Skeletal muscle tissue (tissue), 3 donors: ENCODE measurements at regions not wholly inside any gene's neighbourhood (a gene's known extent, or its start where the extent isn't known, plus 50 kb on each side); places are given as distances from the start of the nearest gene placed in this dataset.
"Not testable (repeated sequence)": the region's sequence is repeated elsewhere in the genome, so short reads cannot be mapped to it uniquely, and the experiment has no call there.

Experiments
- H3K27ac ChIP-seq: one replicate; pipeline ENCODE4 v1.7.0; 2013; ENCODE audit warnings: mild to moderate bottlenecking, low read depth, low read length, inconsistent platforms
- H3K27me3 ChIP-seq, 3 donors: one replicate each; pipeline ENCODE4 v1.7.0; 2013; ENCODE audit warnings: low read length in 3 of 3; ENCODE audit not compliant: control insufficient read depth in 3 of 3, insufficient read depth in 3 of 3
- H3K36me3 ChIP-seq, 3 donors: one replicate each; pipeline ENCODE4 v1.7.0; 2013; ENCODE audit warnings: low read length in 3 of 3; ENCODE audit not compliant: control insufficient read depth in 3 of 3, insufficient read depth in 3 of 3
- H3K4me1 ChIP-seq, 3 donors: one replicate each; pipeline ENCODE4 v1.7.0; 2013; ENCODE audit warnings: low read length in 3 of 3, mild to moderate bottlenecking in 3 of 3; ENCODE audit not compliant: control insufficient read depth in 3 of 3, insufficient read depth in 3 of 3
- H3K4me3 ChIP-seq, 3 donors: one replicate each; pipeline ENCODE4 v1.7.0; 2013; ENCODE audit warnings: low read length in 3 of 3
- H3K9ac ChIP-seq, 3 donors: one replicate each; pipeline ENCODE4 v1.7.0; 2013; ENCODE audit warnings: low read length in 3 of 3, mild to moderate bottlenecking in 3 of 3, moderate library complexity in 2 of 3, low read depth in 1 of 3
- H3K9me3 ChIP-seq, 3 donors: one replicate each; pipeline ENCODE4 v1.7.0; 2013; ENCODE audit warnings: low read length in 3 of 3; ENCODE audit not compliant: control insufficient read depth in 3 of 3
- donor health status: Osteomylitis.

DNA sequence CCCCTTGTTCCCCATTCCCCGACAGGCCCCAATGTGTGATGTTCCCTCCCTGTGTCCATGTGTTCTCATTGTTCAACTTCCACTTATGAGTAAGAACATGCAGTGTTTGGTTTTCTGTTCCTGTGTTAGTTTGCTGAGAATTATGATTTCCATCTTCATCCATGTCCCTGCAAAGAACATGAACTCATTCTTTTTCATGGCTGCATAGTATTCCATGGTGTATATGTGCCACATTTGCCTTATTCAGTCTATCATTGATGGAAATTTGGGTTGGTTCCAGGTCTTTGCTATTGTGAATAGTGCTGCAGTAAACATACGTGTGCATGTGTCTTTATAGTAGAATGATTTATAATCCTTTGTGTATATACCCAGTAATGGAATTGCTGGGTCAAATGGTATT, 229.8 kb upstream of the GLRA1 start:
- H3K4me3 ChIP-seq, H3K27ac ChIP-seq, H3K9ac ChIP-seq, H3K9me3 ChIP-seq, H3K27me3 ChIP-seq, H3K4me1 ChIP-seq, H3K36me3 ChIP-seq: not testable (repeated sequence)

DNA sequence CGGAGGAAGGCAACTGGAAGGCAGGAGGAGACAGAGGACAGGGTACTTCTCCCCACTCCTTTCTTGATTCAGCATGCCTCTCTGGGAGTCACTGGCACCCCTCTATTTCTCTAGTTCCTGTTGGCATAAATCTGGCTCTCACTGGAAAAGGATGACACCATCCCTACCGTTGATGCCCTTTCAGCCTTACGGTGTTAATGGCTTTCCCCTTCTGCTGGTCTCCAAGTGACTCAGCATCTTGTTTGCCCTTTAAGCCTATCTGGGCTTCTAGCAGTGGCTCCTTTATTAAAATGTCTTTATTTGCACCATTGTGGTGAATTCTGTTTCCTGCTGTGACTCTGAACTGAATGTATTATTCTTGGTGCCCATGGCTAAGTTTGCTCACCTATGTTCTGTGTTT, 227.3 kb upstream of the GLRA1 start:
- no peak overlapping the region for H3K4me3 ChIP-seq
- H3K36me3 ChIP-seq, result no peaks in the 10 kb centered on the region
- H3K9me3 ChIP-seq, result no peaks in the 10 kb centered on the region
- no peak overlapping the region for H3K27ac ChIP-seq
- H3K9ac ChIP-seq, result no peak overlapping the region
- H3K4me1 ChIP-seq, result no peaks in the 10 kb centered on the region
- H3K27me3 ChIP-seq, result no peaks in the 10 kb centered on the region

DNA sequence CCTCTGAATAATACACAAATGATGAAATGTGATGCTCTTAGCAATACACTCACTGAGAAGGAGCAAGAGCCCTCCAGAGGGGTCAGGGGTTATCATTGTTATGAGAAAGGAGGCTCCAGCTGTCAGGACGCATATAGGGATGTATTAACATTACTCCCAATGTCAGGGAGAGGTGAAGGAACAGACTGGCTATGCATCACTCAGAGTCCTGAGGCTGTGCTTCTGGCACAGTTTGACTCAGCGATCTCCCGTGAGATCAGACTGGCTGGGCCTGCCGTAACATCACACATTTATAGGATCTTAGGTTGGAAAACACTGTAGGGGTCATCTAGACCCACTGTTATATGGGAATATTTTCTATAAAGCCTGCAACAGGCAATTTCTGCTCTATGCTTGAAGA, 226.5 kb upstream of the GLRA1 start:
- no peaks in the 10 kb centered on the region for H3K9me3 ChIP-seq
- no peaks in the 10 kb centered on the region for H3K27me3 ChIP-seq
- no peaks in the 10 kb centered on the region for H3K4me1 ChIP-seq
- no peaks in the 10 kb centered on the region for H3K36me3 ChIP-seq
- no peak overlapping the region for H3K27ac ChIP-seq
- H3K9ac ChIP-seq, result no peak overlapping the region
- H3K4me3 ChIP-seq, result no peak overlapping the region

DNA sequence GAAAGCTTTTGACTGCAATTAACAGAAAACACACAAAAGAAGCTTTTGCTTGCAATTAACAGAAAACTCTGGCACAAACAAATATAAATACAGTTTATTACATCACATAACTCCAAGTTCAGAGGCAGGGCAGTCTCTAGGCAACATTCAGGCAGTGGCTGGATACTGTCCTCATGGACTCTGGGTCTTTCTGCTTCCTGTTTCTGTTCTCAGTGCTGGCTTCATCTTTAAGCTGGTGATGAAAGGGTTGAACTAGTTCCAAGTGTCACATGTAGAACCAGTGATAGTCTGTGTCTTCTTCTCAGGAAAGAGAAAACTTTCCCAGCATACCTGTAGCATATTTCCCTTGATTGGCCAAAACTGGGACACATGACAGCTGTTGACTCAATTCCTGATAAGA, 222.6 kb upstream of the GLRA1 start:
- H3K9ac ChIP-seq, result no peak overlapping the region
- no peaks in the 10 kb centered on the region for H3K27me3 ChIP-seq
- H3K36me3 ChIP-seq, result no peaks in the 10 kb centered on the region
- no peaks in the 10 kb centered on the region for H3K9me3 ChIP-seq
- no peaks in the 10 kb centered on the region for H3K4me1 ChIP-seq
- H3K4me3 ChIP-seq, result no peak overlapping the region
- H3K27ac ChIP-seq, result no peak overlapping the region

DNA sequence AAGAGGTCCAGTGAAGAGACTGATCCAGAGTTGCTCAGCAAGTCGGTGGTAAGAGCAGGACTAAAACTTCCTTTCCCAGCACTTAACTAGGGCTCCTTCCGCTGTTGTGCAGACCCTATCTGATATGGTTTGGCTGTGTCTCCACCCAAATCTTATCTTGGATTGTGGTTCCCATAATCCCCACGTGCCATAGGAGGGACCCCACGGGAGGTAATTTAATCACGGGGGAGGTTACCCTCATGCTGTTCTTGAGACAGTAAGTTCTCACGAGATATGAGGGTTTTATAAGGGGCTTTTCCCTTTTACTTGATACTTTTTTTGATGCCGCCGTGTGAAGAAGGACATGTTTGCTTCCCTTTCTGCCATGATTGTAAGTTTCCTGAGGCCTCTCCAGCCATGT, 221.9 kb upstream of the GLRA1 start:
- Histone ChIP-seq H3K4me1 (no peaks in the 10 kb centered on the region), H3K4me3 (no peak overlapping the region), H3K9me3 (no peaks in the 10 kb centered on the region), H3K27ac (no peak overlapping the region), H3K27me3 (no peaks in the 10 kb centered on the region), H3K36me3 (no peaks in the 10 kb centered on the region), H3K9ac (no peak overlapping the region)

DNA sequence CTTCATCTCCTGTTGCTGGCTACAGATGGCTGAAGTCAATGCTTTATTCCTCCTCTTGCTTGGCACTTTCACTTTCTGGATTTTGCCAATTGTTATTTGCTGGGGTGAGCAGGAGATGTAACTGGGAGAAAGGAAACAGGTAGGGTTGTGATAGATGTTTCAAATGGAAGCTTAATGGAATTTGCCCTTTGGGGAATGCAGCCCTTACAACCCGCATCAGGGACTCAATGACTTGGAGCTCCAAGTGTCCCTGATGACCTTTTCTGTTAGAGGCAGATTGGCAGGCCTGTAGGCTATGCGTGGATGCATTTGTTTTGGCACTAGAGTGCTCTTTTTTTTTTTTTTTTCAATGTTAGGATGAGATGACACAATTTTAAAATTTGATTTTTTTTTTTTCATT, 219.9 kb upstream of the GLRA1 start:
- H3K27ac ChIP-seq, result no peak overlapping the region
- H3K27me3 ChIP-seq, result no peaks in the 10 kb centered on the region
- no peaks in the 10 kb centered on the region for H3K9me3 ChIP-seq
- no peak overlapping the region for H3K9ac ChIP-seq
- H3K36me3 ChIP-seq, result no peaks in the 10 kb centered on the region
- H3K4me1 ChIP-seq, result no peaks in the 10 kb centered on the region
- H3K4me3 ChIP-seq, result no peak overlapping the region

DNA sequence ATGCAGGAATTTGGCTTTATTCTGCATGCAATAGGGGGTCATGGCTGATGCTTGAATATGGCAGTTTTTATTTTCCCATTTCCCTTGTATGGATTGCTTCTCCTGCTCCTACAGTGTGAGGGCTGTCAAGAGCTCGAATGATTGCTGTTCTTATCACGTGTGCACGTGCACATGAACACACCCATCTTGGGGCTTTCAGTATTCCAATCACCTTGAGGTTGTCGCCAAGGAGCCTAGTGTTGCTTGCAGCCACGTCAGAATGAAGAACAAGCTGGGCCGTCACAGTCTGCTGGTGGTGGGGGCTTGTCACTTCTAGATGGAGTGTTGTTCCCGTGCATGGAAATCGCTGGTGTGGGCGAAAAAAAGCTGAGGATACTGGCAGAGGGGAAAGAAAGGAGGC, 219.4 kb upstream of the GLRA1 start:
- no peak overlapping the region for H3K27ac ChIP-seq
- H3K36me3 ChIP-seq, result no peaks in the 10 kb centered on the region
- no peak overlapping the region for H3K9ac ChIP-seq
- no peaks in the 10 kb centered on the region for H3K9me3 ChIP-seq
- no peaks in the 10 kb centered on the region for H3K27me3 ChIP-seq
- no peaks in the 10 kb centered on the region for H3K4me1 ChIP-seq
- no peak overlapping the region for H3K4me3 ChIP-seq

DNA sequence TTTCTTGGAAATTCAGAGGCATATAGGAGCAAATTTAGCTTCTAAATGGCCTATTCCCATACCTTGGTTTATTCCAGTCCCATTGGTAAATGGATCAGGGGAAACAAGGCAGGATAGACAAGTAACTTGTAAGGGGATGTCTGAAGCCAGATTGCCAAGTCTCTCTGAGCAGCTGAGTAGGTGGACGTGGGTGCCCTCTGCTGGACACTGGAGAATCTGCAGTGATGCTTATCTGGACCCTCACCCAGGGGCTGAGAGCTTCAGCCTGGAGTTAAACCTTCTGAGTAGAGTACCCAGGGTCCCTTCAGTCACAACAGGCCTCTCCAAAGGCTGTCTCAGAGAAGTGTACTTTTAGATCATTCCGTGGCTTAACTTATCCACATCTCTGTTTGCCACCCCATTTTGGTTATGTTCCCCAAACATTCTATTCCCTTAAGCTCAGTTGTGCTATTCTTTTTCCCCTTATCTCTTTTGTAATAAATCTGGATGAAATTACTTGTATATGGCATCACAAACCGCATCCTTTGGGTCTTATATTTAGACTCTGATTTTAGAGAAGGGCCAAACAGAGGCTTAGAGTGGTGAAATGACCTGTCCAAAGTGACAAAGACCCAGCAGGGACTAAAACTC, 218.3 kb upstream of the GLRA1 start:
- Histone ChIP-seq H3K36me3 (no peaks in the 10 kb centered on the region), H3K27ac (no peak overlapping the region), H3K4me1 (no peaks in the 10 kb centered on the region), H3K27me3 (no peaks in the 10 kb centered on the region), H3K9me3 (no peaks in the 10 kb centered on the region), H3K9ac (no peak overlapping the region), H3K4me3 (no peak overlapping the region)

DNA sequence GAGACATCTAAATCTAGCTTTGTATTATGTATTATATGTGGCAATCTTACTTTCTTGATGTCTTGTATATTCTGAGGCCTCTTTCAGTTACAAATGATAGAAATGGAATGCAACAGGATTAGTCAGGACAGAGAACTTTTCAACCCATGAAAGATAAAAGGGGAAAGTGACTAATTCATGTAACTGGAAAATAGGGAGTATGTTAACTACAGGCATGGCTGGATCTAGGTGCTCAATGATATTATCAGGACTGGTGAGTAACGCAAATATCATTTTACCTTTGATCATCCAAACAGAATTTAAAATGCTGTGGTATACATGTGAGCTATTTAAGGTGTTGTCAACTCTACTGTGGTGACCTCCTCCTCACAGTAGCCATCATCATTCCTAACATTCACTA, 215.7 kb upstream of the GLRA1 start:
- Histone ChIP-seq H3K27me3 (no peaks in the 10 kb centered on the region), H3K27ac (no peak overlapping the region), H3K36me3 (no peaks in the 10 kb centered on the region), H3K9me3 (no peaks in the 10 kb centered on the region), H3K4me3 (no peak overlapping the region), H3K9ac (no peak overlapping the region), H3K4me1 (no peaks in the 10 kb centered on the region)

DNA sequence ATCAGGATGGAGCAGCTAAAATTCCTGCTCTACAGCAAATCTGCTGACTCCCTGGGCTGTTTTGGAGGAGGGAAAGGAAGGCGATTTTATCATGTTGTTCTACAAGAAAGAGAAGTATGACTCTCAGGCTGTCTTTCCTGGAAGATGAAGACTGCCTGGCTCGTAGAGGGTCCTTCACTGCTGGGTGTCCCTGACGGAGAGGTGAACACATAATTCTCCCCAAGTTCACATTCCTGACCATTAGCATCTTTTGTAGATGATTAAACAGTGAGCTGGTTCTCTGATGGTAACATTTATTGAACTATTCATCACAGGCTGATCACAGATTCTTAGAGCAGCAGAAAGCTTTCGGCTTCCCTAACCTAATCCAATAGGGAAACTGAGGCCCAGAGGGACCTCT, 212.4 kb upstream of the GLRA1 start:
- H3K36me3 ChIP-seq, result no peaks in the 10 kb centered on the region
- H3K9ac ChIP-seq, result no peak overlapping the region
- no peak overlapping the region for H3K27ac ChIP-seq
- no peaks in the 10 kb centered on the region for H3K27me3 ChIP-seq
- no peaks in the 10 kb centered on the region for H3K4me1 ChIP-seq
- no peaks in the 10 kb centered on the region for H3K9me3 ChIP-seq
- H3K4me3 ChIP-seq, result no peak overlapping the region

DNA sequence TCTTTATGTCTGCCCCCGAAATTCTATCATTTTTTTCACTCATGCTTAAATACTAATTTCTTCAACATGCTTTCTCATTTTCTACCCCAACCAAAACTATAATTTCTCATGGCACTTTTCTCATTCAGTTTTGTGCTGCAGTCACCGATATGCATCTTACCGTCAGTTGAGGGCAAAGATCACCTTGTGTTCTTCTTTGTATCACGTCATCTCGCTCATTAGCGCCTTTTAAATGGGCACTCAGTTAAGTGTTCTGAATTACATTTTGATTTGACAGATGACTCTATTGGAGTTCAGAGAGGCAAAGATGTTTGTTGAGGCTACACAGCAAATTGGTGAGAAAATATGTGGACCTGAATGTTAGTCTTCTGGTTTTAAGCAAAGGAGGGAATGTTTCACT, 211.7 kb upstream of the GLRA1 start:
- no peak overlapping the region for H3K9ac ChIP-seq
- no peaks in the 10 kb centered on the region for H3K4me1 ChIP-seq
- no peak overlapping the region for H3K27ac ChIP-seq

More for the DNA sequence above, 211.7 kb upstream of the GLRA1 start:
- Histone ChIP-seq H3K27me3 (no peaks in the 10 kb centered on the region), H3K36me3 (no peaks in the 10 kb centered on the region), H3K9me3 (no peaks in the 10 kb centered on the region), H3K4me3 (no peak overlapping the region)
